NCI-H2029 treated with DMSO at 0.1 percent for 48 hours (cell line): ENCODE measurements at regions not wholly inside any gene's neighbourhood (a gene's known extent, or its start where the extent isn't known, plus 50 kb on each side); places are given as distances from the start of the nearest gene placed in this dataset.
A peak's percentile ranks its signal among the peaks of the same experiment; 100 is the strongest.

Experiments
- DNase-seq: peaks from one replicate; lab custom pipeline; 2025; lab: John Stamatoyannopoulos, UW

DNA sequence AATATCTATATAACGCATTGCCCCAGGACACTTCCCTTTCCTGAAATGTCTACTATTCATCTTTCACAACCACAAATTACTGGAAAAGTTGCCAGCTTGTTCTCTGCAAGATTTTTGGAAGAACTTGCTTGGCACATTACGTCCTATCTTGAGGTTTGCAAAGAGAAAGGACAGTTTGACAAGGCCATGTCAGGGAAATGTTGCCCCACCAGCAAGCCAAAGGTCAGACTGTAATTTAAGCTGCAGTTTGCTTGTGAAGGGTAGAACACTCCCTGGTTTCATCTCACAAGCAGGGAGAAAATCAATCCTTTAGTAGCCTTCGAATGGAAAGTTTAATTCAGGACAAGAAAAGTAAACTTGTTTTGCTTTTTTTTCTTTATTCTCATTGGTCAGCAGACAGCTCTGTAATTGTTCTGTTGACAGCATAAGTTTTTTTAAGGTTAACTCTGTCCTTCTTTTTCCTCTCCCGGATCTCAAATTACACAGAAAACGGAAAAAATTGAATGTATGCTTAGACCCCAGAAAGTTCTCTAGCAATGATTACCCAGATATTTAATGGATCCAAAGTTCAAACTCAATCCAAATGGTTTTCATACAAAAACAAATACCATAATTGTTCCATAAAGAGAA, 541.8 kb upstream of the NRSN1 start:
- DNase-seq = no peak

DNA sequence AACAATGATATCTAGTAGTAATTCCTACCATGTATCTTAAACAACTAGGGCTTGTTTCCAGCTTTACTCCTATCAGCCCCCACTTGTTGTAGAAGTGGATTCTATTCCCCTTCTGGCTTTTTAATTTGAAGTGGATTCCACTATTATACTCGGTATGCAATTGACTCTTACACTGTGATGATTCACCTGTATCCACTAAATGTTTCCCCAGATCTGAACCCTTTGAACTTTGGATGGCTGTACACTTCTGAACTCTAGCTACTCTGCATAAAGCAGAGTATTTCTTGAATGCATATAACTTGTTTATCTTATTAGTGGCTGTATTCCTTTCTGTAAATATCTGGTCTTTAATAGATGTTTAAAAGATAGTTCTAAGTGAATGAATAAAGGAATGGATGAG, 538.4 kb upstream of the NRSN1 start:
- DNase-seq = no peak

DNA sequence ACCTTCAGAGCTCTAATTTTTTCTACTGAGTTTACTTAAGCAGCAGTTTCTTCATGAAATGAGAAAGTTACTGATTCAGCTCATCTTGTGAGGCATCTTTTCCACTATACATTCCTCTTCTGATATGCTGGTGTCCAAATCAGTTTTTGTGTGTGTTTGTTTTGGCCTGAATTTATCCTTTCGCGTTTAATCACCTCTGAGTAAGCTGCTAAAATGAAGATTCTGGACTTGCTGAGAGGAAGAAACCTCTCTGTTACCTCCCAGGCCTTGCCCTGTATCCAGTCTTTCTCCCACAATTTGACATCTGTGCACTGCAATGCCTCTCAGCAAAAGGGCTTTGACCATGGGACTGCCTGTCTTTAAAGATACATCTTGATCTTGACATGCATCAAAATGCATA, 536.2 kb upstream of the NRSN1 start:
- DNase-seq = no peak

DNA sequence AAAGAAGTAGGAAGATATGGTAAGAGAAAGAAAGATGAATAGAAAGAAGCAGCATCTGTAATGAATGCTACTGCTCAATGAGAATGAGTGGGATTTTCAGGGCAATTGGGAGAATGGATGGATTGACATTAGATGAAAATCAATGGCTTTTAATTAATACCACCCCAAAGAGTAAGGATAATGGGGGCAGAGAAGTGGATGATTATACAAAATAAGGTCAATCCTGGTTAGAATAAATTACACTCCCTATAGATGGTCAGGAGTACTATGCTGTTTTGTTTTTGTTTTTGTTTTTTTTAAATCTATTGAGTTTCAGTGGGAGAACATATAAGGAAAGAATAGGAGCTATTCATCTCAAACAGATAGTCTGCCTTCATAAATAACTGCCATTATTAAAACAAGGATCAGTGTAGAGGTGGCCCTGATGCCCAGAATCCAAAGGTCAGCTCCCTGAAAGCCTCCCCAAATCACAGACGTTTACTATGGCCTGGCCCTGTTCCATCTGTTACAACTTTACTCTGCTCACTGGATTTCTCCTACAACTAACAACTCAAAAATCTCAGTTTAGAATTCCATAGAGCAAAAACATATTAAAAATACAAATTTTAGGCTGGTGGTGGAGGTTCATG, 535.4 kb upstream of the NRSN1 start:
- no peak for DNase-seq

DNA sequence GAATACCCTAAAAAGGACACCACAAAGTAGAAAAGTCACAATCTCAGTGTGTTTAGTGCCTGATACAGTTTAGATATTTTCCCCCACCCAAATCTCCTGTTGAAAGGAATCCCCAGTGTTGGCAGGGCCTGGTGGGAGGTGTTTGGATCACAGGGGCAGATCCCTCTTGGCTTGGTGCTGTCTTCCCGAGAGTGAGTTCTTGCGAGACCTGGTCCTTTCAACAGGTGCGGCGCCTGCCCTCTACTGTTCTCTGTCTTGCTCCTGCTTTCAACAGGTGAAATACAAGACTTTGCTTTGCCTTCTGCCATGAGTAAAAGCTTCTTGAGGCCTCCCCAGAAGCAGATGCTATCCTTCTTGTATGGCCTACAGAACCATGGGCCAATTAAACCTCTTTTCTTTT, 534.3 kb upstream of the NRSN1 start:
- no peak for DNase-seq

DNA sequence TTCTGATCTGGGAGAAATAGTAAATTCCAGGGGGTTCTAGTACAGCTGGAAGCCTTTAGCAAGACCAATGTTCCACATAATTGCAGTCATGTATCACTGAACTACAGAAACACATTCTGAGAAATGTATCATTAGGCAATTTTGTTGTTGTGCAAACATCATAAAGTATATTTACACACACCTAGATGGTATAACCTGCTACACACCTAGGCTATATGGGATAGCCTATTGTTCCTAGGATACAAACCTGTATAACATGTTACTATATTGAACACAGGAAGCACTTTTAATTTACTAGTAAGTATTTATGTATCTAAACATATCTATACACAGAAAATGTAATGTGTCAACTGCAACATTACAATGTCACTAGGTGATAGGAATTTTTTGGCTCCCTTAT, 525.9 kb upstream of the NRSN1 start:
- no peak for DNase-seq

DNA sequence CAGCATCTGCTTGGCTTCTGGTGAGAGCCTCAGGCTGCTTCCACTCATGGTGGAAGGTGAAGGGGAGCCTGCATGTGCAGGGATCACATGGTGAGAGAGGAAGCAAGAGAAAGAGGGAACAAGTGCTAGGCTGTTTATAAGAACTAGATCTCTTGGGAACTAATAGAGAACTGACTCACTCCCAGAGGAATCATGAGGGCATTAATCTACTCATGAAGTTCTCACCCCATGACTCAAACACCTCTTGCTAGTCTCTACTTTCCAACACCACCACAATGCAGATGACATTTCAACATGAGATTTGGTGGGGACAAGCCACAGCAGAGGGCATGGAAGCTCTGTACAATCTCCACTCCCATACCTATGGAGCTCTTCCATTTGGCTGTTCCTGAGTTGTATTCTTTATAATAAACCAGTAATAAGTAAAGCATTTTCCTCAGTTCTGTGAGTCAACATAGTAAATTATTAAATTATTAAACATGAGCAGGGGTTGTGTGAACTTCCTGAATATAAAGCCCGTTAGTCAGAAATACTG, 524.1 kb upstream of the NRSN1 start:
- no peak for DNase-seq

DNA sequence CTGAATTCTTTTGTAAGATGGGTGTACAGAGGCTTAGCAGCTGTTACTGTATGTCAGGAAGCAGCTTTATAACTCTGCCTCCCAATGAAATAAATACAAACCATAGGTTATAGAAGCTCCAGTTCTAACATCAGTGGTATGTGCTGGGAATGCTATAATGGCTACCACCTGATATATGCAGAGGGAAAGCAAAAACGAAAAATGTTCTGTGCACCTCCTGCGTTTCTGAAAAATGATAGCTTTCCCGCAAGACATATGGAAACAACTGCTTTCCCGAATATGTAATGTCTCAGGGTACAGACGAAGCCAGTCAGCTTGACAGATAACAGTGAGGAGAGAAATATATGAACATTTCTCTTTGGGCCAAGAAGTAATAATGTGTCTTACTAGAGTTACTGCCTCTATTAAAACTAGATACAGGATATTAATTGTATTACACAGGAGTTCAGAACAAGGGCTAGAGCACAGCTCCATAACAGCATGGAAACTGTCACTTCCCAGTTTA, 517.0 kb upstream of the NRSN1 start:
- no peak for DNase-seq

DNA sequence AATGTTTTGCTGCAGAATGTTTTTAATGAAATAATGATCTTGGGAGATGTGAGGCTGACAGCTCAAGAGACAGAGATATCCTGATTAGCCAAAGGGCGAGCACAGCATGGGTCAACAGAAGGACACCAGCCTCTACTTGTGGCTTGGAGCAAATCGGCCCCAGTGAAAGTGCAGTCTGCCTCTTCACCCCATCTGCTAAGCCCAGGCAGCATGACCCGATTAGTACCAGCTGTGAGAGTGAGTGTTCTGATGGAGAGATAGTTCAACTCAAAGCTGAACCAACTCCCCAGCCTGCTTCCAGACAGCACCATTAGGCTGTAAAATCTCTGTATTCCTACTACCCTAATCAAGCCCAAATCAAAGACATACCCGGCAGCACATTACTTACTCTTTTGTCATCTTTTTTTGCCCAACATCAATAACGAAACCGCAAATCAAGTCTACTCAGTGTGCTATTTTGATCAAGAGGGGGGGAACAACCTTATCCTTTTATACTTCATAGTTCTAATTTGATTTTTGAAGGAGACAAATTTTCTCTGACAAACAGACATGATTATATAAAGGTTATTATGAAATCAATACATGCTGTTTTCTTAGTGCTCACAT, 514.1 kb upstream of the NRSN1 start:
- DNase-seq = no peak

DNA sequence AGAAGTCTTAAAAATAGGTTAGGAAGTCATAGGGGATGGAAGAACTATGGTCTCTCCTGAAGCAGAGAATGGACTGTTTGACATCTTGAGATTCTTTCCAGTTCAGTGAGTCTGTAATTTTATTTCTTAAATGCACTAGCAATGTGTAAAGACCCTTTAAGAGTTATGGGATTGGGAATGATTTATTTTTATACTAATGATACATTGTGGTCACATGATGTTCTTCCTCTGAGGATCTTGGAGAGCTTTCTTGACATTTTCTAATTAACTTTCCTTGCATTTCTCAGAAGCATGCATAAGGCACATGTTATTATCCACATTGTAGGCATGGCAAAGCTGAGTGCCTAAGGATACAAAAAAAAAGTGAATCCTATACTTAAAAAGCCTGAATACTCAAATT, 507.6 kb upstream of the NRSN1 start:
- no peak for DNase-seq

DNA sequence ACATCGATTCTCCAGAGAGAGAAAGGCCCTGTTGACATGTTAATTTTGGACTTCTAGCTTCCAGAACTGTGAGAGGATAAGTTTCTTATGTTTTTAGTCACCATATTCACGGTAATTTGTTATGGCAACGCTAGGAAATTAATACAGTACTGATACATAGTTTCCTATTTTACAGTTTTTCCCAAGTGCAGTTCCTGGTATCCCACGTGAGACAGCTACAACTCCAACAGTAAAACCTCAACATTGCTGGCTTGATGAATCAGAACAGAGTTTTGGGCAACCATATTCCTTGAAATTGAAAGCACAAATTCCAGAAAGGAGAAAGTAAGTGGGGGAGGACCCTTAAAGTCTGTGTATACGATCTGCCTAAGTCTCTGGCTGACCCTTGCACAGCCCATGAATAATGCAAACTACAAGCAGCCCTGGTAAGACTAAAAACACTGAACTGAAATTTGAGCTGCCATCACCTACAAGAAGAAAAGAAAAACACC, 505.1 kb upstream of the NRSN1 start:
- DNase-seq = no peak

DNA sequence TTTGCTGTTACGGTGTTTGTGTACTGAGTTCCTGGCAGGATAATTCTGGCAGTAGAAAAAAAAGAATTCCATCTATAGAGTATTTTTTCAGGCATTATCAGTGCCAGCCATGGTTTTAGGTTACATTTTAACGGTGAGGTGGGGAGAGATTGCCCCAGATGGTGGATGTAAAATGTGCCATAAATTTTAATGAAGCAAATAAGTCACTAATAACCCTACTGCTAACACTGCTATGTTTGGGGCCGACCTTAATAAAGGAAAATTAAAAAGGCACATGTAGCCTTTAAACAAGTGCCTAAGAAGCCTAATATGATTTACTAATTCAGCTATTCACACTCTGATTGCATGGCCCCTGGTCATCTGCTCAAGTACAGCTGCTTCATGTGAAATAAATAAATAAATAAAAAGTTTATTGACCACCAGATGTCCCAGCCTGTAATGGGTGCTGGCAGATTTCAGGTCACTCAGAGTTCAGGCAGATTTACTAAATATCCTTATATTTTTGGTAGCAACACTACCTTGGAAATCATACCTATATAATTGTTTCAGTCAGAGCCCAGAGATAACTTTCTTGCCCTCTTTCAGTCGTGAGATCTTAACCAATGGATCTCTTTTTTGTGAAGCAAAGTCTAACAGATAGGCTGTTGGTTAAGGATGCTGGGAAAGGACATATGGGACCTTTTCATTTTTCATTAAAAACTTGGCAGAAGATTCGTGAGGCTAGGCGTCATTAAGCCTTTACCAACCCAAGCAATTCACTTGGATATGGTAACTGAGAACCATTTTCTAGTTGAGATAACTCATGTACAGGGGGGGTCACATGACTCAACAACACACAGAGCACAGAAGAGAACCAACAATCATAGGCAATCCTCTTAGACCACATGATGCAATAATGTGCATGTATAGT, 495.0 kb upstream of the NRSN1 start:
- DNase-seq = no peak

DNA sequence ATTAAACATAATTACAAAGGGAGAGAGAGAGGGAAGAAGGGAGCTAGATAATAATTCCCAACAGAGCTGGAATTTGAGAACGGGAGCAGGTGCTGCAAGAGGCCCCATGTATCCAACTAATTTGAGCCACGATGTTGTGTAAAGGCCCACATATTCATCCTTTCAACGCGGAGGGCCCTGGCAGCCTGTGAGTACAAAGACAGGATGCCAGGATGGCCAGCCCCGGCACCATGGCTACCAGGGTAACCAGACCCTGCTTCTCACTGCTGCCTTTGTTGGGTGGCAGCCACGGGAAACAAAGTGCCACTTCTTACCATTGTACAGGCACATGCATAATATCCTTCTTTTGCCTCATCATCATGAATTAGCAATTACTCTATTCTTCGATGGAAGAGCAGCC, 492.0 kb upstream of the NRSN1 start:
- peak; percentile 83 for DNase-seq

DNA sequence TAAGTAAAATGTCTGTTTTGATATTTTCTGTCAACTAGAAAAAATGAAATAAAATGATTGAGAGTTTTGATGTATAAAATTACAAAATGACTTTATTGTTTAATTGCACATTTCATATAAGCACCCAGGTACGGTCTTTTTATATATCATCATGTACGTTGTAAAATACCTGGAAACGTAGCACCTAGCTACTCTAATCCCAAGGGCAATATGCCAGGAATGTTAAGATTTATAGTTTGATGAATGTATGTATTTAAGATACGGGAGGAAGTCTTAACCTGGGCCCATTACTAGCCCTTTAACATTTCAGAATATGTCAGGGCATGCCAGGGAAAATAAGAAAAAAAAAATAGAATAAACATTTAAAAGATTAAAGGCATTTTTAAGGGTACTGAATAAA, 490.9 kb upstream of the NRSN1 start:
- DNase-seq = no peak

DNA sequence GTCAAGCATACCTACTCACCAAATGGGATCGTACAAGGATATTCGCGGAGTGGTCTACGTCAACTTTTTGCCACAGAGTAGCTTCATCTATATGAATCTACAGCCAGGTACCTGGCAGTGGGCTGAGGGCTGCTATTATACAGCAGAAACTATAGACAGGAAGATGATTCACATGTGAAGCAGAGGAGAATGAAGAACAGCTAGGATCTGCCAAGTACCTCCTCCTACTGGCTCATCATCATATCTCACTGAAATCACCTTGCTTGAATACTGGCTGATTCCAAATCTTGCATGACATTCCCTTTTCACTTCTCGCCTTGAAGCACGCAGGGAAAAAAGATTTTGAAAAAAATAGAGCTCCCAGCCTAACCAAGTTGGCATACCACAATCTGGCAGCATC, 488.7 kb upstream of the NRSN1 start:
- no peak for DNase-seq

DNA sequence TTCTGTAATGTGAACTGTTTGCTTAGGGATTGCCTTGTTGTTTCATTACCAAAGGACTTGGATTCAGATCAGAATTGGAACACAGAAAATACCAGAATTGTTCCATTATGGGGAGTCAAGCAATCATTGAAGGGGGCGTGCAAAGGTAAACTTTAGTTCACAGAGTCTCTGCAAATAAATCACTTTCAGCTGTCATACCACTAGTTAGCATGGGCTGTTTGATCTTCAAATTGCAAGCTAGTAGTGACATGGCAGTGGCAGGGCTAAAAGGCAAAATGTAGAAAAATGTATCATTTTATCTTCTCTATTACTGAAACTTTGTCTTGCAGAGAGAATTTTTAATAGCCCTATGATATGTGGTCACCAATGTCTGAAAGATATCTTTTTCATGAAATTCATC, 483.2 kb upstream of the NRSN1 start:
- no peak for DNase-seq

DNA sequence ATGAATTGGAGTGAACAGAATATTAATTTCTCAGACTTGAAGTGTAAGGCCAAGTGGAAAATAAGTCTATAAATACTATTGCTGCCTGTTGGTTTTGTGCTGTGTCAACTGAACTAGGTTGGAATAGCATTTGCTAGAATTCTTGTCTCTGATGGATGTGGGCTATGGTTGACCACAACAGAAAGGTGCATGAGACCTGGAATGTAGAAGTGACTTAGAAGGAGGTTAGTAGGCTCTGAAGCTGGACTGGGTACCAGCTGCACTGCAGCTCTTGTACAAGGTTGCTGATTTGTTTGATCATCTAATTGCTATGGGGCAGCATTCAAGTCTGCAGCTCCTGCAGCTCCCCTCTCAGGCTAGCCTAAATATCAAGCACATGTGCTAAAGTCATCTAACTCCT, 479.0 kb upstream of the NRSN1 start:
- no peak for DNase-seq

DNA sequence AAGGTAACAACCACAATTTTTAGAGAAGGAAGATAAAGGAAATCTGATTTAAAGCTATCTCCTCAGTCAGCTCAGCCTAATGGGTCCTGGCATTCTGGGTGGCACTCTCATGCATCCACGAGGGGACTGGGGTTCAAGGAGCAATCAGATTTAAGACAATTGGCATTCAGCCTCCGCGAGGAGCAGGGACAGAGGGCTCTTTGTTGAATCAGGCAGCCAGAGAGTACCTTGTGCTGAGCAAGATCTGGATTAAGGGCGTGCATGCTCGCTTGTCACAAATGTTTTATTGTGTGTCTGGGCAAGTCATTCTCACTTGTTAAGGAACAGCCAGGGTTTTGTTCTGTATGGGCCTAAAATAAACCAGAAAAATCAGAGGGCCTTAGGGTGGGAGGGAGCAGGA, 475.3 kb upstream of the NRSN1 start:
- no peak for DNase-seq

DNA sequence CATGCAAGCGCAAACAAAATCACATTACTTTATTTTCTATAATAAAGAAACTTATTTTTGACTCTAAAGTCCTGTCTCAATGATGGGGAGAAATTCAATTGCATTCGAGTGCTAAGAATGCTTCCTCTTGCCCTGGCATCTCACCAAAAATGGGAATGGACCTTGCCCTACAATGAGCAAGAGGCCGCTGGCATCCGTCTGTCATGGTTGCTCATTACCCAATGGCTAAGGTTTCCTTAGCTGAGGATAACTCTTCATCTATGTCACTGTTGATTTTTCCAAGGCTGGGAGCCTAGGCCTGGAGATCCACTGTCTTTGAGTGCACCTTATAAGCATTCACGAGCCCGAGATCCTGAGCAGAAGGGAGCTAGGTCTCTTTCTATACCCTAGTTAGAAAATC, 471.3 kb upstream of the NRSN1 start:
- no peak for DNase-seq

DNA sequence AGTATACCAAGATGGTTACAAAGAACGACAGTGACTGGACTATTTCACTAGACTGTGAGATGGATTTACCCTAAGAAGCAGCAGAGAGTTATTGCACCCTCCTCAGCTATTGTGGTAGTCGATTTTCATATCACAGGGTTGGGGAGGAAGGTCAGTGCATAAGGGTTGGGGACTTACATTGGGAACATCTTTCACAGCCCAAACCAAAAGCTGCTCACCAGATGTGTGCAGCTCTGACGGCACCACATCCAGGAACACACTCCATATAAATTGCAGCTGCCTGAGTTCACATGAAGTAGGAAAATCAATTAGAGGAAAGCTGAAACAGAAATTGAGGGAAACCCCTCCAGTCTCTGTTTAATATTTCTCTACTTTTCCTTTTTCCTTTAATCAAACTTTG, 470.5 kb upstream of the NRSN1 start:
- no peak for DNase-seq

DNA sequence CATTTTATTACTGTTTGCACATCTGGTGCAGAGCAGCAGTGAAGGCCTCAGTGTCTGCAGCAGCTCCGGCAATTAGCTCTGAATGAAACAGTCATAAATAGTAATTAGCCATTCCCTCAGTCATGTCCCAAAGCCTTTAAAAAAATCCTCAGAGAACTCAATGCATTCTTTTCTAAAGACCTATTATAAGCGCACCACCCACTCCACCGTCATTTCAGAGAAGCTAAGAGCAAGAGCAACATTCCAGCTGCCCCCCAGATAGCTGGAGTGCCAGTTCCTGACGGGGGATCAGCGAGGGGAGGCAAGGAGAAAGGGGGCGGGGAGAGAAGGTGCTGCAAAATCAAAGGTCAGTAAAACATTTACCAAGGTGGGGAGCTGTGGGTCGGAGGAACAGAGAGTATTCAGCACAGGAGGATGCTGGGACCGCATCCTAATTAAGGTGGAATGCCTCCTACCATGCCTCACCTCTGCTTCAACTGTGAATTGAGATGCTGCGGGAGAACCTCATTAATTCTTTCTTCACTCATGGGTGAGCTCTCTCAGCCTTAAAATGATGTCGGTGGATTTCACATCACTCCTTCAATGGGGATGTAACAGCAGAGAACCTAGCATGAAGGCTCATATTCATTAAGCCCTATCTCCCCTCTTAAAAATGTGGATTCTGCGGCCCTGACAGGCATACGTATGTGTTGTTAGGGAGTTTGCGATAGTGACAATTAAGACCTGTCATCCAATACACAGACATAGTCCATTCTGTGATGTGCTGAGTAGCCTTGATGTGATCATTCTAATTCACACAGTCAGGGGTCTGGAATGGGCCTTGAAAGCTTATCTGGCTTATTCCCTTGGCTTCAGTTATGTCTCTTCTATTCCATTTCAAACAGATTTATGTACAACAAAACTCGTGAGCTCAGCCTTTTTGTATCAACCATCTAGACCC, 469.5 kb upstream of the NRSN1 start:
- no peak for DNase-seq
